Ascending aorta (tissue), 2 donors: ENCODE measurements at regions not wholly inside any gene's neighbourhood (a gene's known extent, or its start where the extent isn't known, plus 50 kb on each side); places are given as distances from the start of the nearest gene placed in this dataset.

ENCODE experiments used
- DNase-seq, 2 donors: peaks; one replicate each; pipeline ENCODE4 v3.0.0-alpha.2; 2019; ENCODE audit warnings: low spot score in 2 of 2
- H3K27ac ChIP-seq, 2 donors: fragments of 200-600 bp; sonication (generic); one replicate each; pipeline ENCODE4 v1.5.1; 2016 to 2017; ENCODE audit warnings: mild to moderate bottlenecking in 1 of 2
- H3K27me3 ChIP-seq: fragments of 200-600 bp; sonication (generic); one replicate; pipeline ENCODE4 v1.5.1; 2017
- H3K36me3 ChIP-seq, 2 donors: fragments of 200-600 bp; sonication (generic); one replicate each; pipeline ENCODE4 v1.5.1; 2016
- H3K4me1 ChIP-seq, 2 donors: fragments of 200-600 bp; sonication (generic); one replicate each; pipeline ENCODE4 v1.5.1; 2016 to 2017; ENCODE audit warnings: mild to moderate bottlenecking in 1 of 2
- H3K4me3 ChIP-seq, 2 donors: fragments of 200-600 bp; sonication (generic); one replicate each; pipeline ENCODE4 v1.5.1; 2016 to 2017; ENCODE audit warnings: mild to moderate bottlenecking in 1 of 2
- H3K9me3 ChIP-seq, 2 donors: fragments of 200-600 bp; sonication (generic); one replicate each; pipeline ENCODE4 v1.5.1; 2016
- CTCF ChIP-seq, 3 experiments: fragments of 200-600 bp in 2 of 3; fragments of 450-650 bp in 1 of 3; sonication (generic) in 2 of 3; IDR thresholded peaks; one replicate each; pipeline ENCODE4 v1.5.1; 2016 to 2019; ENCODE audit warnings: antibody characterized with exemption in 3 of 3, mild to moderate bottlenecking in 1 of 3, moderate library complexity in 1 of 3
- intact Hi-C: fragments of 100-400 bp; cut with DNase I; formaldehyde crosslinking; loops from one replicate; pipeline ENCODE4 v1.15.1; 2023

GRCh38 chr2:8572712-8573233, 109.1 kb upstream of the ID2 start:
- Histone ChIP-seq H3K4me3 (no peak overlapping the region), H3K9me3 (no peaks in the 10 kb centered on the region), H3K36me3 (no peaks in the 10 kb centered on the region), H3K27me3 (no peaks in the 10 kb centered on the region), H3K27ac (no peak overlapping the region), H3K4me1 (peaks cover 0 to 5% of the 10 kb centered on the region in 2 donors)
- TF ChIP-seq CTCF (IDR thresholded peaks at IDR 0.05): no peak
- intact Hi-C loops: no loop called here
- DNase-seq: peak in 1 of 2 donors; percentile 39

GRCh38 chr2:8573234-8573941, 108.5 kb upstream of the ID2 start:
- no peak for TF ChIP-seq CTCF (IDR thresholded peaks at IDR 0.05)
- Histone ChIP-seq H3K27me3 (no peaks in the 10 kb centered on the region), H3K9me3 (no peaks in the 10 kb centered on the region), H3K36me3 (no peaks in the 10 kb centered on the region), H3K4me3 (no peak overlapping the region), H3K27ac (no peak overlapping the region), H3K4me1 (peaks cover 0 to 5% of the 10 kb centered on the region in 2 donors)
- intact Hi-C loops: no loop called here
- peak in 1 of 2 donors; percentile 61 for DNase-seq

- intact Hi-C loops: no loop called here
- peaks cover 0 to 5% of the 10 kb centered on the region in 2 donors for H3K4me1 ChIP-seq
- no peak for DNase-seq
- H3K36me3 ChIP-seq: no peaks in the 10 kb centered on the region
- no peaks in the 10 kb centered on the region for H3K9me3 ChIP-seq
- H3K4me3 ChIP-seq: no peak overlapping the region
- H3K27me3 ChIP-seq: no peaks in the 10 kb centered on the region
- no peak overlapping the region for H3K27ac ChIP-seq
- TF ChIP-seq CTCF (IDR thresholded peaks at IDR 0.05): no peak
These were observed 108.0 kb upstream of the ID2 start for GRCh38 chr2:8573942-8574195.

DNA sequence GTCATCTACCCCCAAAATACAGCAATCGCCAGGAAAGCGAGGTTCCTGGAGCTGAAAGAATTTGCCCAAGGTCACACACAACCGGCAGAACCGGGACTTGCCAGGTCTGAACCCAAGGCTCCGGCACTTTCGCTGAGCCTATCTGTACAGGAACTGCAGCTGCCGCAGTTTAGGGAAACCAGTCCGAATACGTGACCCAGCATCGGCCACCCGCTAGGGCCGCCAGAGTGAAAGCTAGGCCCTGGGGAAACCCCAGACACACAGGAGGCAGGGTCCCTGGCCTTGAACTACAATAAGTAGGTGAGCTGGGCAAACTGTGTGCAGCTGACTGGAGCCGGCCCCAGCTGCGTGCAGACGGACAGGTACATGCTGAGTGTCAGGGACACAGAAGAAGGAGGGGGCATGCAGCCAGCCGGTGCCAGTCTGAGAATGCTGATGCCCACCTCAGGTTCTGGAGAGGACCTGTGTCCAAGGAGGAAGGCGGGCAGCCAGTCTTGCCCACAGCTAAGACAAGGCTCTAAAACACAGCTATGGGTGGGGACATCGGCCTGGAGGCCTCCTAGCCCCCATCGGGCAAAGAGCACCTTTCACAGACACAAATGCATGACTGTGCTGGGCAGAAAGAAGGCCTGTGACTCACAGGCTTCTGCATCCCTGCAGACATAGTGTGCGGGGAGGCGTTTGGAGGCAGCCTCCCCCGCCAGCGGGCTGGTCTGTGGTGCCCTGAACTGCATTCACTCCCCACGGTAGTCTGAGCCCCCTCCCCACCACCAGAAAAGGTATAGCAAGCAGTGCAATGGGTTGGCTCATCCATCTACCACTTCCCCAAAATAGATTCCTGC, 107.4 kb upstream of the ID2 start:
- Histone ChIP-seq H3K27ac (no peak overlapping the region), H3K9me3 (no peaks in the 10 kb centered on the region), H3K4me1 (peaks cover 0 to 5% of the 10 kb centered on the region in 2 donors), H3K27me3 (no peaks in the 10 kb centered on the region), H3K4me3 (peak overlapping the region in 1 of 2 donors; percentile 22), H3K36me3 (no peaks in the 10 kb centered on the region)
- TF ChIP-seq CTCF (IDR thresholded peaks at IDR 0.05): no peak
- DNase-seq: peak in 1 of 2 donors; percentile 50
- intact Hi-C loops: no loop called here

- H3K27ac ChIP-seq: no peak overlapping the region
- H3K4me1 ChIP-seq: peaks cover 0 to 5% of the 10 kb centered on the region in 2 donors
- H3K36me3 ChIP-seq: no peaks in the 10 kb centered on the region
- H3K4me3 ChIP-seq: peak overlapping the region in 1 of 2 donors; percentile 22
- H3K27me3 ChIP-seq: no peaks in the 10 kb centered on the region
- peak in 1 of 2 donors; percentile 63 for DNase-seq
- TF ChIP-seq CTCF (IDR thresholded peaks at IDR 0.05): no peak
- H3K9me3 ChIP-seq: no peaks in the 10 kb centered on the region
- intact Hi-C loops: no loop called here
These were observed 106.6 kb upstream of the ID2 start for GRCh38 chr2:8575038-8575833.
